Chondrocyte (in vitro differentiated cells): ENCODE measurements at regions not wholly inside any gene's neighbourhood (a gene's known extent, or its start where the extent isn't known, plus 50 kb on each side); places are given as distances from the start of the nearest gene placed in this dataset.

ENCODE experiments used
- DNase-seq: peaks from one replicate; pipeline ENCODE4 v3.0.0; 2021; ENCODE audit warnings: mixed read lengths, low spot score
- H3K27ac Mint-ChIP-seq: one replicate; pipeline ENCODE4 v1.8.0; 2021; ENCODE audit warnings: mild to moderate bottlenecking, moderate library complexity, mixed read lengths; ENCODE audit not compliant: unreplicated experiment
- H3K27me3 Mint-ChIP-seq: 2 replicates; pipeline ENCODE4 v1.8.0; 2021; ENCODE audit warnings: low read depth, mixed read lengths
- H3K36me3 Mint-ChIP-seq: 2 replicates; pipeline ENCODE4 v1.8.0; 2021; ENCODE audit warnings: low read depth, mixed read lengths
- H3K4me1 Mint-ChIP-seq: 2 replicates; pipeline ENCODE4 v1.8.0; 2021; ENCODE audit warnings: low read depth, mild to moderate bottlenecking, mixed read lengths
- H3K4me3 Mint-ChIP-seq: one replicate; pipeline ENCODE4 v1.8.0; 2021; ENCODE audit warnings: mild to moderate bottlenecking, moderate library complexity, mixed read lengths; ENCODE audit not compliant: unreplicated experiment
- H3K9me3 Mint-ChIP-seq: 2 replicates; pipeline ENCODE4 v1.8.0; 2021; ENCODE audit warnings: low read depth, mixed read lengths
- TF ChIP-seq, protein P1 (sequence below): fragments of 200-600 bp; sonication (generic); IDR thresholded peaks from 2 replicates; pipeline ENCODE4 v1.5.0; 2021; ENCODE audit warnings: antibody characterized with exemption, mild to moderate bottlenecking, moderate library complexity

DNA sequence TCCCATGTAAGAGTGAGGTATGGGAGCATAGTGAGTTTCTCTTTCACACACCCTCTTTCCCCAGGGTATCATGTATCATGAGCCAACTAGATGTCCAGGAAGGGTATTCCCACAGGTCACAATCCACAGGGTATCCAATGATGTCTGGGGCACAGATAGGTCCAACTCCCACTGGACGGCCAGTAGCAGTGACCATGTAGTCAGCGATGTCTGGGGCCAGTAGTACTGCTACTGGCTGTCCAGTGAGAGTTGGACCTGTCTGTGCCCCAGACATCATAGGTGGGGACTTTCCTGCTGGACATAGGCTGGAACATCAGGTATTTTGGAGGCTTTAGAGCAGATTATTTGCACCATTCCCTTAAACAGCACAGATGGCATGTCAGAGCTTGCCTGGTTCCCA, 352.6 kb upstream of the SGCD start:
- Mint-ChIP-seq H3K36me3 (no peaks in the 10 kb centered on the region), H3K9me3 (no peaks in the 10 kb centered on the region), H3K4me3 (no peak overlapping the region), H3K27ac (no peak overlapping the region), H3K27me3 (peaks cover 3% of the 10 kb centered on the region), H3K4me1 (peaks cover 12% of the 10 kb centered on the region)
- DNase-seq = no peak
- TF ChIP-seq, protein P1, sequence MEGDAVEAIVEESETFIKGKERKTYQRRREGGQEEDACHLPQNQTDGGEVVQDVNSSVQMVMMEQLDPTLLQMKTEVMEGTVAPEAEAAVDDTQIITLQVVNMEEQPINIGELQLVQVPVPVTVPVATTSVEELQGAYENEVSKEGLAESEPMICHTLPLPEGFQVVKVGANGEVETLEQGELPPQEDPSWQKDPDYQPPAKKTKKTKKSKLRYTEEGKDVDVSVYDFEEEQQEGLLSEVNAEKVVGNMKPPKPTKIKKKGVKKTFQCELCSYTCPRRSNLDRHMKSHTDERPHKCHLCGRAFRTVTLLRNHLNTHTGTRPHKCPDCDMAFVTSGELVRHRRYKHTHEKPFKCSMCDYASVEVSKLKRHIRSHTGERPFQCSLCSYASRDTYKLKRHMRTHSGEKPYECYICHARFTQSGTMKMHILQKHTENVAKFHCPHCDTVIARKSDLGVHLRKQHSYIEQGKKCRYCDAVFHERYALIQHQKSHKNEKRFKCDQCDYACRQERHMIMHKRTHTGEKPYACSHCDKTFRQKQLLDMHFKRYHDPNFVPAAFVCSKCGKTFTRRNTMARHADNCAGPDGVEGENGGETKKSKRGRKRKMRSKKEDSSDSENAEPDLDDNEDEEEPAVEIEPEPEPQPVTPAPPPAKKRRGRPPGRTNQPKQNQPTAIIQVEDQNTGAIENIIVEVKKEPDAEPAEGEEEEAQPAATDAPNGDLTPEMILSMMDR = no peak

DNA sequence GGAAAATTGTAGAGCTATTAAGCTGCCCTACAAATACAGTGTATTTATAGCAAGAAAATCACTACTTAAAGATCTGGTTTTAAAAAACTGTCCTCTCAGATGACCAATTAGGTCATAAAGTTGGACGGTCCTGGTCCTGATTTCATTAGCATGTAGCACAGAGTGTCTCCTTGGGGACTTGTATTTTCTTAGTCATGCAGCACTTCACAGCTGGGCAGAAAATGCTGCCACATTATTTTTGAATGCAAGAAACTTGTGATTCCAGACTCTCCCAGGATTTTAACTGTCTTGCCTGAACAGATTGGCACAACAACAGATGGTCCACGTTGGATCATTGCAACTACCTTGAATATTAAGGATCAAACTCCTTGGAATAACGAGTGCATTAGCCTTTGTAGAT, 348.1 kb upstream of the SGCD start:
- TF ChIP-seq, protein P1 = no peak
- H3K9me3 Mint-ChIP-seq = no peaks in the 10 kb centered on the region
- no peak for DNase-seq
- peaks cover 4% of the 10 kb centered on the region for H3K27me3 Mint-ChIP-seq
- no peak overlapping the region for H3K4me3 Mint-ChIP-seq
- H3K27ac Mint-ChIP-seq = no peak overlapping the region
- peaks cover 12% of the 10 kb centered on the region for H3K4me1 Mint-ChIP-seq
- H3K36me3 Mint-ChIP-seq = peaks cover 1% of the 10 kb centered on the region

DNA sequence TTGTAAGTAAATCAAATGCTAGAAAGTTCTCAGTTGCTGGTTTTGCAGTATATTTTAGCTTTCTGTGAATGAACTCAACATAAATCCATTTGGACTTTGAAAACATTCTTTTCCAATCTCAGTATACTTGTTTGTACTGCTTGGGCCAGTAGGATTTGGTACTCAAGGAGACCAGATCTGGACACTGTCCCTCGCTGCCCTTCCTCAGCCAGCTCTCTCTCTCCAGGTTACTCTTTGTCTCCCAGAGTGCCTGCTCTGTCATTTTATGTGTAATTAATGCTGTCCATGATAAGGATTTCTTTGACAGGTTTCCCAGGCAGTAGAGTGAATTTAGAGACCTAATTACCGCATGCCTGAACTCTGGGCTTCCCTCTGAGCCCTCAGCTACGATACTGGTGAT, 344.6 kb upstream of the SGCD start:
- no peak overlapping the region for H3K4me3 Mint-ChIP-seq
- H3K9me3 Mint-ChIP-seq = no peaks in the 10 kb centered on the region
- TF ChIP-seq, protein P1 = no peak
- H3K4me1 Mint-ChIP-seq = peaks cover 12% of the 10 kb centered on the region
- no peak for DNase-seq
- peaks cover 1% of the 10 kb centered on the region for H3K36me3 Mint-ChIP-seq
- no peak overlapping the region for H3K27ac Mint-ChIP-seq
- peaks cover 4% of the 10 kb centered on the region for H3K27me3 Mint-ChIP-seq

GRCh38 chr5:155983954-155984353, 343.0 kb upstream of the SGCD start:
- peaks cover 1% of the 10 kb centered on the region for H3K36me3 Mint-ChIP-seq
- peaks cover 4% of the 10 kb centered on the region for H3K27me3 Mint-ChIP-seq
- H3K9me3 Mint-ChIP-seq = no peaks in the 10 kb centered on the region
- TF ChIP-seq, protein P1 = no peak
- DNase-seq = no peak
- H3K4me3 Mint-ChIP-seq = no peak overlapping the region
- peaks cover 4% of the 10 kb centered on the region for H3K4me1 Mint-ChIP-seq
- H3K27ac Mint-ChIP-seq = no peak overlapping the region

DNA sequence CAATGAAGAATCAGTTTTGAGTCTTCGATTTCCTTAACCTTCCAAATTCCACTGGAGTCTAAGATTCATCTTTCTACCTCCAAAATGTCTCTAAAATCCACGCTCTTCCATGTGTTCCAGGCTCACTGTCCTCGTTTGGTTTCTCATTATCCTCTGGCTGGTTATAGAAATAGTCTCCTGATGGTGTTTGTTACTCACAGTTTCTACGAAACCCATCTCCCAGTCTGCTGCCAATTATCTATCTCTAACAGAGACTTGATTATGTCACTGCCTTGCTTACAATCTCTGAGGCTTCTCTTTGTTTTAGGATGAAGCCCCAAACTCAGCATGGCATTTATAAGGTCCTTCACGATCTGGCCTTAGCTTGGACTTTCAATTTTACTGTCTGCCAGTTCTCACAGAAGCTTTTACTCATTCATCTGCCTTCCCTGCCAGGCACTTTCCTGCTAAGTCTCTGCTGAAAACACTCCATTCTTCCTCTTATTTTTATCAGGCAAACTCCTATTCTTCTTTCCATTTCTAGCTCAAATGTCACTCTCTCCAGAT, 339.6 kb upstream of the SGCD start:
- Mint-ChIP-seq H3K4me1 (no peaks in the 10 kb centered on the region), H3K4me3 (no peak overlapping the region), H3K27ac (no peak overlapping the region), H3K36me3 (no peaks in the 10 kb centered on the region), H3K9me3 (no peaks in the 10 kb centered on the region), H3K27me3 (peaks cover 2% of the 10 kb centered on the region)
- TF ChIP-seq, protein P1 = no peak
- DNase-seq = no peak
